ACC112 (cell line): ENCODE measurements at regions not wholly inside any gene's neighbourhood (a gene's known extent, or its start where the extent isn't known, plus 50 kb on each side); places are given as distances from the start of the nearest gene placed in this dataset.

ENCODE experiments used
- H2AFZ ChIP-seq: fragments of 200-600 bp; sonication (generic); one replicate; pipeline ENCODE4 v1.6.0; 2017; ENCODE audit warnings: antibody characterized with exemption, low read length; ENCODE audit not compliant: unreplicated experiment
- H3K27ac ChIP-seq: fragments of 200-600 bp; sonication (generic); 2 replicates; pipeline ENCODE4 v1.5.1; 2014; ENCODE audit warnings: low read depth, mild to moderate bottlenecking, antibody characterized with exemption, low read length, moderate library complexity
- H3K27me3 ChIP-seq: fragments of 200-600 bp; sonication (generic); 2 replicates; pipeline ENCODE4 v1.6.1; 2014; ENCODE audit warnings: mild to moderate bottlenecking, antibody characterized with exemption, low read length, moderate library complexity, mixed read lengths; ENCODE audit not compliant: insufficient read depth
- H3K36me3 ChIP-seq: fragments of 200-600 bp; sonication (generic); 2 replicates; pipeline ENCODE4 v1.6.1; 2016; ENCODE audit warnings: mild to moderate bottlenecking, antibody characterized with exemption, low read length, moderate library complexity, mixed read lengths; ENCODE audit not compliant: insufficient read depth
- H3K4me1 ChIP-seq: fragments of 200-600 bp; sonication (generic); one replicate; pipeline ENCODE4 v1.6.1; 2016; ENCODE audit warnings: low read length, mixed read lengths; ENCODE audit not compliant: insufficient read depth, unreplicated experiment, control insufficient read depth
- H3K4me3 ChIP-seq: fragments of 200-600 bp; sonication (generic); 2 replicates; pipeline ENCODE4 v1.5.1; 2014; ENCODE audit warnings: mild to moderate bottlenecking, low read depth, low read length
- H3K79me2 ChIP-seq: fragments of 200-600 bp; sonication (generic); one replicate; pipeline ENCODE4 v1.6.0; 2016; ENCODE audit warnings: low read length; ENCODE audit not compliant: control insufficient read depth, unreplicated experiment, insufficient read depth

DNA sequence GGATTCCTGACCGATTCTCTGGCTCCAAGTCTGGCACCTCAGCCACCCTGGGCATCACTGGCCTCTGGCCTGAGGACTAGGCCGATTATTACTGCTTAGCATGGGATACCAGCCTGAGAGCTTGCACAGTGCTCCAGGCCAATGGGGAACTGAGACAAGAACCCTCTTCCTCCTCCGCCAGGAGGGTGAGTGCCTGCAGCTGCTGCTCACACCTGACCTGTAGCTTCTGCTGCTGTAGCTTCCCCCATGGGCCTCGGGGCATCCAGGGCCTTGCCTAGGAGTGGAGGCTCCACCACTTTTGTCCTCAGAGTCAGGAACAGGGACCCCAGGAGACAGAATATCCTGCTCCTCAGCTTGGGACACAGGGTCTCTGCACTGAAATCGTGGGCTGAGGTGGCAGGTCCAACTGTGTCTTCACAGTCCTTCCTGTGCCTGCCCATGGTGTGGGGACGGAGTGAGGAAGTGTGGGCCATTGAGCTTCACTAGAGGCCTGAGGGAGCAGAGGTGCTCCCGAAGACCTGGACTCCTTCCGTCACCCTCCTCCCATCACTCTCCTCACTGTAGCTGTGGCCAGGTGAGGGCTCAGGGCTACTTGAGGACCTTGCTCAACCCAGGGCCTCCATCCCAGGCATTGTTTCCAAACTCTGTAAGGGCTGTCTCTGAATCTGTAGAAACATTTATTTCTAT is 103.8 kb downstream of the ZNF280B start:
- Histone ChIP-seq H3K36me3 (no peaks in the 10 kb centered on the region), H3K27me3 (peaks cover 17% of the 10 kb centered on the region), H3K4me3 (no peak overlapping the region), H3K79me2 (no peaks in the 10 kb centered on the region), H3K27ac (no peak overlapping the region), H3K4me1 (no peaks in the 10 kb centered on the region), H2AFZ (no peak overlapping the region)

DNA sequence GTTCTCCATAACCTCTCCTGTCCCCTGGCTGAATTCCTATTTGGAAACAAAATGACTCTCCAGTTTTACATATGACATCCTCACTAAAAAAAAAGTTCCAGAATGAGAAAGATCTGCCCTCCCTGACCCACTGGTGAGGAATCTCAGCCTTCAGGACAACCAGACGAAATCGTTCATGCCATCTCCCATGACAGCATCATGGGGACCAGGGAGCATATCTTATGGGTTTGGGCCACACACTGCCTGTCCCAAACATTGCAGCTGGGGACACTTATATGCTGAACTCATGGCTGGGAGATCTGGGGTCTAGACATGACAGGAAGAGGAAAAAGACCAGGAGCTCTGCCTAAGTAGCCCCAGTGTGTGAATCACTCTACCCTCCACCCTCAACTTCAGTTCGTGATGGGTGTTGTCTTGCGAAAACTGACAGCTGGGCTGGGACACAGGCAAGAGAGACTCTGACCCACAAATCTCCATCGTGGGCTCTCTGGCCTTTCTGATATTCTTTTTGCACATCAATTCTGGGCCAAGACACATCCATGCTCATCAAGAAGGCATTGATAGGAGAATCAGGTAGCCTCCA is 102.0 kb downstream of the ZNF280B start:
- H3K79me2 ChIP-seq = no peaks in the 10 kb centered on the region
- no peaks in the 10 kb centered on the region for H3K36me3 ChIP-seq
- peaks cover 23% of the 10 kb centered on the region; the same call in 1 of the 2 replicates for H3K27me3 ChIP-seq
- H3K4me3 ChIP-seq = no peak overlapping the region
- H3K27ac ChIP-seq = no peak overlapping the region
- H2AFZ ChIP-seq = no peak overlapping the region
- H3K4me1 ChIP-seq = no peaks in the 10 kb centered on the region

DNA sequence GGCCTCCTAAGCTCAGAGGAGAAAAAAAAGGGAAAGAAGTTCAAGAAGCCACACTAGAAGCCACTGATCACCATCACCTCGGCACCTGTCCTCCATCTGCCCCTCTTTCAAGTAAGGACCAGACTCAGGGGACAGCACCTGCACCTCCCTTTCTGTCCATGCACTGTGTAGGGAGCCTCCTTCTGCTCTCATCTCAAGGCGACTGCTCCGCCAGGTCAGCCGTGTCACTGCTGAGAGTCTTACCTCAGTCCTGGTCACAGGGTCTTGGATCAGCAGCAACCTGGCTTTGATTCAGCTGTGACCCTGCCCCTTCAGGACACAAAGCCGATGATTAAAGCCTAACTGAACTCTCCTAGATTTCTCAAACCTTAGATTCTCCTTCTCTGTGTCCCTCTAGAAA is 101.5 kb downstream of the ZNF280B start:
- Histone ChIP-seq H3K27me3 (peaks cover 28% of the 10 kb centered on the region), H2AFZ (no peak overlapping the region), H3K27ac (no peak overlapping the region), H3K79me2 (no peaks in the 10 kb centered on the region), H3K36me3 (no peaks in the 10 kb centered on the region), H3K4me3 (no peak overlapping the region), H3K4me1 (no peaks in the 10 kb centered on the region)

DNA sequence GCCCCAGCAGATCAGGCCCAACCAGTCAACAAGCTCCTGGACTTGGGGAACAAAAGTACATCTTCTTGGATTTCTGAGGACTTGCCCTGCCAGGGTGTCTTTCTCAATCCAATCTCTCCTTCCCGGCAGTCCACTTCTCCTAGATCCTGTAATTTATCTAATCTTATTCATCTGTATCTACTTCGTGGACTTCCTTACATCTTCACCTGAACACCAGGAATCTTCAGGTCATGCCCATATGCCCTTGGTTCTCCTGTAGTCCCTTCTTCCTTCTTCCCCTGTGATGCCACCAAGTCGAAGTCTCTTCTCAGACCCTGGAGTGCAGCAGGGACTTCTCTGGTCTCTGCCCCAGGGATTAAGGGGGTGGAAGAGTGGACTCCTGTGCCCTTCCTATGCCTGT is 100.3 kb downstream of the ZNF280B start:
- Histone ChIP-seq H3K36me3 (no peaks in the 10 kb centered on the region), H3K4me3 (no peak overlapping the region), H2AFZ (no peak overlapping the region), H3K27ac (no peak overlapping the region), H3K79me2 (no peaks in the 10 kb centered on the region), H3K4me1 (no peaks in the 10 kb centered on the region), H3K27me3 (peaks cover 40% of the 10 kb centered on the region)

DNA sequence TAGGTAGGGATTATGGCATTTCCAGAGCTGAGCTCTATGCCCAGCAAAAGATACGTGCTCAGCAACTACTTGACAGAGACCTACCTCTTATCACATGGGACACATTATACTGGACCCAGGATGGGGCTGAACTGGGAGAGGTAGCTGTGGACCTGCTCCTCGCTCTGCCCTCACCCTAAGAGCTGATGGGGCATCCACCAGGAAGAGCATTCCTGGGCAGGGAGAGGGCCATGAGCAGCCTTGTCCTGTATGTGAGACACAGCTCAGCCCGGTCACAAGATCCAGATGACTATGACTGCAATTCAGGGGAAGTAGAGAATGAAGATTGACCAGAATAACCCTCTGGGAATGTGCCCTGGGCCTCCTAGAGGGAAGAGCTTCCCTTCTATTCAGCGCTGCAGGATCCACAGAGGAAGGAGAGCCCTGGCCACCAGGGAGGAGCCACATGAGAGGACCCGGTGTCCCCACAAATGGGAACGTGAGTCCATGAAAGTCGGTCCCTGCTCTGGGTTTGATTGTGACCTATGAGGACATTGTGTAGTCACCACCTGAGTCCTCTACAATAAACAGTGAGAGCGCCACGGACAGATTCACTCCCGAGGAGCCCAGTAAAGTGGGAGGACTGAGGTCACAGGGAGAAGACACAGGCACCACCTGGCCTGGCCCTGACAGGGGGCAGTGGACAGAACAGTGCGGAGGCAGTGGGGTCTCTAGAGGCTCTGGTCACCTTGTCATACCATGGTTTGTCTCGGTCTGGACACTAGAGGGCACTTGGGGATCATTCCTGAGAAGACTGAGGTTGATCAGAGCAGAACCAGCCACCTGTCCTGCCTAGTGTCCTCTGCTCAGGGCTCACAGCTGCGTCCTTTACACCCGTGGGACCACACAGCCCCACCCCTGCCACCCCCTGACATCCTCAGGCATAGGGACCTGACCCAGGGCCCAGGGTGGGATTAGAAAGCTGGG is 99.5 kb downstream of the ZNF280B start:
- no peak overlapping the region for H3K27ac ChIP-seq

DNA sequence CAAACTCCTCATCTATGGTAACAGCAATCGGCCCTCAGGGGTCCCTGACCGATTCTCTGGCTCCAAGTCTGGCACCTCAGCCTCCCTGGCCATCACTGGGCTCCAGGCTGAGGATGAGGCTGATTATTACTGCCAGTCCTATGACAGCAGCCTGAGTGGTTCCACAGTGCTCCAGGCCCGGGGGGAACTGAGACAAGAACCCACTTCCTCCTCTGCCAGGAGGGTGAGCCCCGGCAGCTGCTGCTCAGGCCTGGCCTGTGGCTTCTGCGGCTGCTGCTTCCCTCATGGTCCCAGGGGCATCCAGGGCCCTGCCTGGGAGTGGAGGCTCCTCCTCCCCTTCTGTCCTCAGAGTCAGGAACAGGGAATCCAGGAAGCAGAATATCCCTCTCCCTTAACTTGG is 98.4 kb downstream of the ZNF280B start:
- Histone ChIP-seq H2AFZ (no peak overlapping the region), H3K79me2 (no peaks in the 10 kb centered on the region), H3K27ac (no peak overlapping the region), H3K36me3 (no peaks in the 10 kb centered on the region), H3K27me3 (peaks cover 58% of the 10 kb centered on the region), H3K4me1 (no peaks in the 10 kb centered on the region), H3K4me3 (no peak overlapping the region)

More for the DNA sequence above, 99.5 kb downstream of the ZNF280B start:
- Histone ChIP-seq H3K79me2 (no peaks in the 10 kb centered on the region), H2AFZ (no peak overlapping the region), H3K36me3 (no peaks in the 10 kb centered on the region), H3K27me3 (peaks cover 47% of the 10 kb centered on the region), H3K4me1 (no peaks in the 10 kb centered on the region), H3K4me3 (no peak overlapping the region)

DNA sequence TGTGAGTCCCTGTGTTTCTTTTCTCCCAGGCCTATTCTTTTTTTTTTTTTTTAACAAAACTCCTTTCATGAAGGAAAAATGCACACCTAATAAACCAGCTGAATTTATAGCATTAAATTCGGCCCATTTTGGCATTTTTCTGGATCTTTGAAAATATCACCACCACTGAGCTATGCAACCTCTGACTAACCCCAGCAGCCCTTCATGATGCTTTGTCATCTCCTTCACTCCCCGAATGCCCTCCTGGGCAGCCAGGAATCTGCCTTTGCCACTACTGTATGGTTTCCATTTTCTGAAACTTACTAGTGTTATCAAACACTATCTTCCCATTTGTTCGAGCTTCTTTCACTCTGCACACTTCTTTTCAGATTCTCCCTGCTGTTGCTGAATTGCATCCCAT is 97.9 kb downstream of the ZNF280B start:
- no peak overlapping the region for H3K27ac ChIP-seq
- H3K27me3 ChIP-seq = peaks cover 64% of the 10 kb centered on the region
- H3K79me2 ChIP-seq = no peaks in the 10 kb centered on the region
- H3K4me3 ChIP-seq = no peak overlapping the region
- H3K36me3 ChIP-seq = no peaks in the 10 kb centered on the region
- no peak overlapping the region for H2AFZ ChIP-seq
- H3K4me1 ChIP-seq = no peaks in the 10 kb centered on the region

DNA sequence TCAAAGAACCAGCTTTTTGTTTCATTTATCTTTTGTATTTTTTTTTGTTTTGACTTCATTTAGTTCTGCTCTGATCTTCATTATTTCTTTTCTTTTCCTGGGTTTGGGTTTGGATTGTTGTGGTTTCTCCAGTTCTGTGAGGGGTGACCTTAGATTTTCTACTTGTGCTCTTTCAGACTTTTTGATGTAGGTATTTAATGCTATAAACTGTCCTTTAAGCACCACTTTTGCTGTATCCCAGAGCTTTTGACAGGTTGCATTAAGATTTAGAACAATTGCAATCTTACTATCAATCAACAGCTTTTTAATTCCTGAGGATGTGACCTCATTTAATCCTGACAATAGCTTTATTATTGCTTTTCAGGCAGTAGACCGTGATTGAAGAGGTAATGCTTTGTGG is 94.3 kb downstream of the ZNF280B start:
- Histone ChIP-seq H3K4me3 (no peak overlapping the region), H3K79me2 (no peaks in the 10 kb centered on the region), H3K27me3 (peaks cover 77% of the 10 kb centered on the region), H3K4me1 (no peaks in the 10 kb centered on the region), H3K27ac (no peak overlapping the region), H2AFZ (no peak overlapping the region), H3K36me3 (no peaks in the 10 kb centered on the region)

DNA sequence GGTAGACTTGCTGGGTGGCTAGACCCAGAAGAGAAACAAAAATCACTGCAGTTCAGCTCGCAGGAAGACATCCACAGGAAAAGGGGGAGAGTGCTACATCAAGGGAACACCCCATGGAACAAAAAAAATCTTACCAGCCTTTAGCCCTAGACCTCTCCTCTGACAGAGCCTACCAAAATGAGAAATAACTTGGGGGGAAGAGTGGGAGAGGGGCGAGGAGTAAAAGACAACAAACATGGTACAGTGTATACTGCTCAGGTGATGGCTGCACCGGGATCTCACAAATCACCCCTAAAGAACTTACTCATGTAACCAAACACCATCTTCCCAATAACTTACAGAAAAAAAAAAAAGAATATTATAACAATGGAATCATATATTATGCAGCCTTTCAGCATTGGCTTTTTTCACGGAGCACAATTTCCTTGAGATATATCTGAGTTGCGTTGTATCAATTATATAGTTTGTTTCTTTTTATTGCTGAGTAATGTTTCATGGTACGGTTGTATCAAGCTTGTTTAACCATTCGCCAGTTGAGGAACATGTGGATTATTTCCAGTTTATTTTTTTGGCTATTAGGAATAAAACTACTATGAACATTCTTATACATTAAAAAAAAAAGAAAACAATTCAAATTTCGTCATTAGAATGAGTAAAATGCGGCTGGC is 90.9 kb downstream of the ZNF280B start:
- Histone ChIP-seq H2AFZ (no peak overlapping the region), H3K27ac (no peak overlapping the region), H3K79me2 (no peaks in the 10 kb centered on the region), H3K27me3 (peaks cover 91% of the 10 kb centered on the region), H3K4me1 (no peaks in the 10 kb centered on the region), H3K4me3 (no peak overlapping the region), H3K36me3 (no peaks in the 10 kb centered on the region)

DNA sequence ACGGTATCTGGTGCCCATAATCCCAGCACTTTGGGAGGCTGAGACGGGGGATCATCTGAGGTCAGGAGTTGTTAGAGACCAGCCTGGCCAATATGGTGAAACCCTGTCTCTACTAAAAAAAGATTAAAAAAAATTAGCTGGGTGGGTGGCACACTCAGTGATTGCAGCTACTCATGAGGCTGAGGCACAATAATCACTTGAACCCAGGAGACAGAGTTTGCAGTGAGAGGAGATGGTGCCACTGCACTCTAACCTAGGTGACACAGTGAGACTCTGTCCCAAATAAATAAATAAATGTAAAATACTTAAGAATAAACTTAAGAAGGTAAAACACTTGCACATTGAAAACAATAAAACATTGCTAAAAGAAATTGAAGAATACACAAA is 90.4 kb downstream of the ZNF280B start:
- Histone ChIP-seq H3K4me1 (no peaks in the 10 kb centered on the region), H3K4me3 (no peak overlapping the region), H2AFZ (no peak overlapping the region), H3K79me2 (no peaks in the 10 kb centered on the region), H3K27me3 (peaks cover 91% of the 10 kb centered on the region), H3K36me3 (no peaks in the 10 kb centered on the region), H3K27ac (no peak overlapping the region)
